GM19023 (cell line): ENCODE measurements at regions not wholly inside any gene's neighbourhood (a gene's known extent, or its start where the extent isn't known, plus 50 kb on each side); places are given as distances from the start of the nearest gene placed in this dataset.
"Not testable (repeated sequence)": the region's sequence is repeated elsewhere in the genome, so short reads cannot be mapped to it uniquely, and the experiment has no call there.

Experiments
- ATAC-seq: cut with Tn5 transposase; IDR thresholded peaks from one replicate; pipeline ENCODE4 v1.9.1; 2021; ENCODE audit warnings: mild to moderate bottlenecking, moderate library complexity; ENCODE audit not compliant: unreplicated experiment

GRCh38 chr13:44853641-44854040 lies 135.6 kb downstream of the NUFIP1 start:
- no peak for ATAC-seq

- no peak for ATAC-seq
Observed at GRCh38 chr13:44848920-44849676, 140.2 kb downstream of the NUFIP1 start.

- ATAC-seq = not testable (repeated sequence)
Observed at GRCh38 chr13:44845281-44846058, 143.8 kb downstream of the NUFIP1 start.

GRCh38 chr13:44844786-44845185 lies 144.5 kb downstream of the NUFIP1 start:
- ATAC-seq = no peak

- no peak for ATAC-seq
Observed at GRCh38 chr13:44843403-44843802, 145.9 kb downstream of the NUFIP1 start.

GRCh38 chr13:44842158-44842557 lies 147.1 kb downstream of the NUFIP1 start:
- no peak for ATAC-seq

GRCh38 chr13:44840131-44840530 lies 149.1 kb downstream of the NUFIP1 start:
- no peak for ATAC-seq

- ATAC-seq = no peak
Observed at GRCh38 chr13:44837250-44837649, 152.0 kb downstream of the NUFIP1 start.

GRCh38 chr13:44834404-44834803 lies 154.9 kb downstream of the NUFIP1 start:
- no peak for ATAC-seq

GRCh38 chr13:44833626-44834025 lies 155.6 kb downstream of the NUFIP1 start:
- no peak for ATAC-seq

GRCh38 chr13:44833139-44833538 lies 156.1 kb downstream of the NUFIP1 start:
- no peak for ATAC-seq

GRCh38 chr13:44826591-44827350 lies 162.5 kb downstream of the NUFIP1 start:
- no peak for ATAC-seq

GRCh38 chr13:44825953-44826352 lies 163.3 kb downstream of the NUFIP1 start:
- ATAC-seq = no peak

- not testable (repeated sequence) for ATAC-seq
Observed at GRCh38 chr13:44823555-44823954, 165.7 kb downstream of the NUFIP1 start.

GRCh38 chr13:44822291-44822690 lies 167.0 kb downstream of the NUFIP1 start:
- ATAC-seq = no peak

- no peak for ATAC-seq
Observed at GRCh38 chr13:44819772-44820171, 169.5 kb downstream of the NUFIP1 start.

GRCh38 chr13:44819245-44819644 lies 170.0 kb downstream of the NUFIP1 start:
- ATAC-seq = no peak

GRCh38 chr13:44818428-44818827 lies 170.8 kb downstream of the NUFIP1 start:
- ATAC-seq = no peak

GRCh38 chr13:44818016-44818415 lies 171.3 kb downstream of the NUFIP1 start:
- ATAC-seq = no peak

- no peak for ATAC-seq
Observed at GRCh38 chr13:44817131-44817671, 172.1 kb downstream of the NUFIP1 start.

- ATAC-seq = no peak
Observed at GRCh38 chr13:44816701-44817100, 172.6 kb downstream of the NUFIP1 start.
